MM.1S (cell line): ENCODE measurements at regions not wholly inside any gene's neighbourhood (a gene's known extent, or its start where the extent isn't known, plus 50 kb on each side); places are given as distances from the start of the nearest gene placed in this dataset.

Experiments used
- DNase-seq: peaks from one replicate; pipeline ENCODE4 v3.0.0-alpha.2; 2015
- H2AFZ ChIP-seq: fragments of 300-600 bp; sonication (generic); 2 replicates; pipeline ENCODE4 v1.6.0; 2016; ENCODE audit warnings: antibody characterized with exemption, low read length
- H3F3A ChIP-seq: fragments of 300-600 bp; sonication (generic); 2 replicates; pipeline ENCODE4 v1.6.1; 2016; ENCODE audit warnings: mild to moderate bottlenecking, antibody characterized with exemption, low read length, moderate library complexity, mixed read lengths; ENCODE audit not compliant: insufficient read depth
- H3K27ac ChIP-seq: fragments of 300-600 bp; sonication (generic); 2 replicates; pipeline ENCODE4 v1.5.1; 2016; ENCODE audit warnings: mild to moderate bottlenecking, low read length
- H3K27me3 ChIP-seq: fragments of 300-600 bp; sonication (generic); replicated peaks from 2 replicates; pipeline ENCODE4 v1.6.0; 2016; ENCODE audit warnings: low read length; ENCODE audit not compliant: insufficient read depth
- H3K36me3 ChIP-seq: fragments of 300-600 bp; sonication (generic); replicated peaks from 2 replicates; pipeline ENCODE4 v1.6.1; 2016; ENCODE audit warnings: mild to moderate bottlenecking, low read length, mixed read lengths; ENCODE audit not compliant: insufficient read depth
- H3K4me1 ChIP-seq: fragments of 300-600 bp; sonication (generic); 2 replicates; pipeline ENCODE4 v1.6.1; 2016; ENCODE audit warnings: low read length, mixed read lengths
- H3K4me2 ChIP-seq: fragments of 300-600 bp; sonication (generic); 2 replicates; pipeline ENCODE4 v1.6.0; 2016; ENCODE audit warnings: low read depth, low read length
- H3K4me3 ChIP-seq: fragments of 300-600 bp; sonication (generic); 2 replicates; pipeline ENCODE4 v1.5.1; 2016; ENCODE audit warnings: low read length, mixed read lengths
- H3K79me2 ChIP-seq: fragments of 300-600 bp; sonication (generic); 2 replicates; pipeline ENCODE4 v1.6.1; 2016; ENCODE audit warnings: mixed run types, low read length, mixed read lengths
- H3K9ac ChIP-seq: fragments of 300-600 bp; sonication (generic); 2 replicates; pipeline ENCODE4 v1.6.1; 2016; ENCODE audit warnings: low read length, mixed read lengths
- H3K9me2 ChIP-seq: fragments of 300-600 bp; sonication (generic); replicated peaks from 2 replicates; pipeline ENCODE4 v1.6.1; 2016; ENCODE audit warnings: mild to moderate bottlenecking, low read length, mixed read lengths; ENCODE audit not compliant: insufficient read depth
- H3K9me3 ChIP-seq: fragments of 300-600 bp; sonication (generic); replicated peaks from 2 replicates; pipeline ENCODE4 v1.6.1; 2016; ENCODE audit warnings: mild to moderate bottlenecking, low read length, mixed read lengths; ENCODE audit not compliant: insufficient read depth
- H4K20me1 ChIP-seq: fragments of 300-600 bp; sonication (generic); 2 replicates; pipeline ENCODE4 v1.6.1; 2016; ENCODE audit warnings: mild to moderate bottlenecking, low read length, moderate library complexity, mixed read lengths; ENCODE audit not compliant: insufficient read depth
- CTCF ChIP-seq: fragments of 300-600 bp; sonication (generic); IDR thresholded peaks from 2 replicates; pipeline ENCODE4 v1.5.1; 2016; ENCODE audit warnings: antibody characterized with exemption, low read length, mixed read lengths
- EZH2 ChIP-seq: fragments of 300-600 bp; sonication (generic); optimal IDR thresholded peaks from 2 replicates; pipeline ENCODE3; 2017; ENCODE audit warnings: low read depth, mild to moderate bottlenecking, antibody characterized with exemption, low read length, mixed read lengths
- EZH2phosphoT487 ChIP-seq: fragments of 300-600 bp; sonication (generic); IDR thresholded peaks from 2 replicates; pipeline ENCODE4 v1.6.1; 2018; ENCODE audit warnings: antibody characterized with exemption, low read length

- Histone ChIP-seq H3K4me1 (no peaks in the 10 kb centered on the region), H2AFZ (no peak overlapping the region), H3K27me3 (no peaks in the 10 kb centered on the region), H3K79me2 (no peaks in the 10 kb centered on the region), H3F3A (no peaks in the 10 kb centered on the region), H3K9me2 (no peaks in the 10 kb centered on the region), H3K36me3 (no peaks in the 10 kb centered on the region), H3K4me3 (no peak overlapping the region), H3K4me2 (no peak overlapping the region), H3K9me3 (no peaks in the 10 kb centered on the region), H4K20me1 (no peaks in the 10 kb centered on the region), H3K27ac (no peak overlapping the region), H3K9ac (no peak overlapping the region)
- no peak for TF ChIP-seq CTCF
- no peak for TF ChIP-seq EZH2phosphoT487
- TF ChIP-seq EZH2, result no peak
- DNase-seq, result no peak
Measured at GRCh38 chr3:18687286-18687685, 262.1 kb upstream of the SATB1 start.

- no peak overlapping the region for H3K9ac ChIP-seq
- H3K36me3 ChIP-seq, result no peaks in the 10 kb centered on the region
- DNase-seq, result no peak
- no peak overlapping the region for H3K27ac ChIP-seq
- no peaks in the 10 kb centered on the region for H3K79me2 ChIP-seq
- H3K9me3 ChIP-seq, result no peaks in the 10 kb centered on the region
- no peaks in the 10 kb centered on the region for H3K27me3 ChIP-seq
- no peaks in the 10 kb centered on the region for H3F3A ChIP-seq
- TF ChIP-seq CTCF, result no peak
- no peak for TF ChIP-seq EZH2
- TF ChIP-seq EZH2phosphoT487, result no peak
- H3K4me3 ChIP-seq, result no peak overlapping the region
- H3K4me1 ChIP-seq, result no peaks in the 10 kb centered on the region
- no peak overlapping the region for H2AFZ ChIP-seq
- no peaks in the 10 kb centered on the region for H4K20me1 ChIP-seq
- no peak overlapping the region for H3K4me2 ChIP-seq
- H3K9me2 ChIP-seq, result no peaks in the 10 kb centered on the region
Measured at GRCh38 chr3:18683900-18684299, 258.8 kb upstream of the SATB1 start.

GRCh38 chr3:18681818-18682345 lies 256.7 kb upstream of the SATB1 start:
- H3K79me2 ChIP-seq, result no peaks in the 10 kb centered on the region
- H3K9me3 ChIP-seq, result no peaks in the 10 kb centered on the region
- no peak overlapping the region for H3K27ac ChIP-seq
- H3K9ac ChIP-seq, result no peak overlapping the region
- H3K36me3 ChIP-seq, result no peaks in the 10 kb centered on the region
- H3F3A ChIP-seq, result no peaks in the 10 kb centered on the region
- no peaks in the 10 kb centered on the region for H3K9me2 ChIP-seq
- no peaks in the 10 kb centered on the region for H4K20me1 ChIP-seq
- TF ChIP-seq EZH2phosphoT487, result no peak
- TF ChIP-seq EZH2, result no peak
- TF ChIP-seq CTCF, result no peak
- no peaks in the 10 kb centered on the region for H3K27me3 ChIP-seq
- no peaks in the 10 kb centered on the region for H3K4me1 ChIP-seq
- H3K4me2 ChIP-seq, result no peak overlapping the region
- no peak overlapping the region for H3K4me3 ChIP-seq
- no peak for DNase-seq
- no peak overlapping the region for H2AFZ ChIP-seq
